Keratinocyte (primary cell): ENCODE measurements at regions not wholly inside any gene's neighbourhood (a gene's known extent, or its start where the extent isn't known, plus 50 kb on each side); places are given as distances from the start of the nearest gene placed in this dataset.
"Not testable (repeated sequence)": the region's sequence is repeated elsewhere in the genome, so short reads cannot be mapped to it uniquely, and the experiment has no call there.

Source experiments
- DNase-seq: peaks from one replicate; pipeline ENCODE4 v3.0.0-alpha.2; 2011; ENCODE audit warnings: low read depth, missing footprints, low spot score
- FAIRE-seq: peaks from 2 replicates; lab custom pipeline; 2011; peaks lifted over from hg19 to GRCh38; lab: Jason Lieb, UNC
- H2AFZ ChIP-seq: 2 replicates; pipeline ENCODE4 v1.6.0; 2012; ENCODE audit warnings: low read length, control low read depth, inconsistent platforms; ENCODE audit not compliant: control insufficient read depth
- H3K27ac ChIP-seq: 2 replicates; pipeline ENCODE4 v1.5.1; 2011; ENCODE audit warnings: low read length; ENCODE audit not compliant: control insufficient read depth, insufficient read depth
- H3K27me3 ChIP-seq: 3 replicates; pipeline ENCODE4 v1.6.0; 2011; ENCODE audit warnings: low read length; ENCODE audit not compliant: control insufficient read depth, insufficient read depth; ENCODE audit errors: extremely low read depth
- H3K36me3 ChIP-seq, 2 experiments: 2 replicates in 1 of 2; 3 replicates in 1 of 2; pipeline ENCODE4 v1.5.1; 2011; ENCODE audit warnings: low read length in 2 of 2, mild to moderate bottlenecking in 1 of 2; ENCODE audit not compliant: control insufficient read depth in 2 of 2, insufficient read depth in 2 of 2; ENCODE audit errors: extremely low read depth in 1 of 2
- H3K4me1 ChIP-seq: 3 replicates; pipeline ENCODE4 v1.5.1; 2011; ENCODE audit warnings: low read length; ENCODE audit not compliant: control insufficient read depth, insufficient read depth; ENCODE audit errors: extremely low read depth
- H3K4me2 ChIP-seq: 3 replicates; pipeline ENCODE4 v1.6.0; 2011; ENCODE audit warnings: low read depth, low read length; ENCODE audit not compliant: control insufficient read depth, insufficient read depth; ENCODE audit errors: extremely low read depth
- H3K4me3 ChIP-seq, 3 experiments: fragments of 200-600 bp in 1 of 3; sonication (generic) in 1 of 3; 2 replicates in 2 of 3; 3 replicates in 1 of 3; pipeline ENCODE4 v1.5.1; 2011 to 2016; ENCODE audit warnings: low read length in 3 of 3, mild to moderate bottlenecking in 3 of 3, control low read depth in 2 of 3, inconsistent platforms in 1 of 3, low read depth in 1 of 3, mixed read lengths in 1 of 3, mixed run types in 1 of 3, moderate library complexity in 1 of 3; ENCODE audit not compliant: control insufficient read depth in 2 of 3, insufficient read depth in 2 of 3; ENCODE audit errors: extremely low read depth in 1 of 3
- H3K79me2 ChIP-seq: 2 replicates; pipeline ENCODE4 v1.6.0; 2012; ENCODE audit warnings: low read length; ENCODE audit not compliant: control insufficient read depth, insufficient read depth
- H3K9ac ChIP-seq: 3 replicates; pipeline ENCODE4 v1.6.0; 2011; ENCODE audit warnings: low read length; ENCODE audit not compliant: control insufficient read depth, insufficient read depth; ENCODE audit errors: extremely low read depth
- H3K9me1 ChIP-seq: 3 replicates; pipeline ENCODE4 v1.6.0; 2011; ENCODE audit warnings: low read length; ENCODE audit not compliant: control insufficient read depth, insufficient read depth; ENCODE audit errors: extremely low read depth
- H3K9me3 ChIP-seq: 2 replicates; pipeline ENCODE4 v1.5.1; 2012; ENCODE audit warnings: low read depth, low read length; ENCODE audit not compliant: control insufficient read depth
- H4K20me1 ChIP-seq: 3 replicates; pipeline ENCODE4 v1.6.0; 2011; ENCODE audit warnings: low read length; ENCODE audit not compliant: control insufficient read depth, insufficient read depth; ENCODE audit errors: extremely low read depth
- dilution Hi-C: fragments of 300-500 bp; cut with MboI; formaldehyde crosslinking; loops from one replicate; pipeline ENCODE4 v1.7.0; 2020; ENCODE audit warnings: low sequenced_read_pairs; ENCODE audit not compliant: extremely low pct_ligation_motif_present

GRCh38 chr15:84425327-84425726 lies 175.5 kb upstream of the ZSCAN2 start:
- H3K4me2 ChIP-seq, H3K79me2 ChIP-seq, H3K4me1 ChIP-seq, H3K9me1 ChIP-seq, H3K27ac ChIP-seq, H3K36me3 ChIP-seq, H3K4me3 ChIP-seq, H4K20me1 ChIP-seq, H3K27me3 ChIP-seq, H2AFZ ChIP-seq, H3K9me3 ChIP-seq, FAIRE-seq, H3K9ac ChIP-seq, dilution Hi-C loops, DNase-seq: not testable (repeated sequence)

GRCh38 chr15:84473305-84473877 lies 127.4 kb upstream of the ZSCAN2 start:
- H3K9ac ChIP-seq, H3K9me1 ChIP-seq, H3K79me2 ChIP-seq, H2AFZ ChIP-seq, H3K4me2 ChIP-seq, H3K4me1 ChIP-seq, DNase-seq, H4K20me1 ChIP-seq, dilution Hi-C loops, H3K27ac ChIP-seq, H3K4me3 ChIP-seq, FAIRE-seq, H3K9me3 ChIP-seq, H3K27me3 ChIP-seq, H3K36me3 ChIP-seq: not testable (repeated sequence)

GRCh38 chr15:84476364-84477033 lies 124.3 kb upstream of the ZSCAN2 start:
- FAIRE-seq, H4K20me1 ChIP-seq, H3K9me1 ChIP-seq, dilution Hi-C loops, DNase-seq, H3K36me3 ChIP-seq, H2AFZ ChIP-seq, H3K27ac ChIP-seq, H3K4me1 ChIP-seq, H3K79me2 ChIP-seq, H3K9ac ChIP-seq, H3K4me3 ChIP-seq, H3K4me2 ChIP-seq, H3K9me3 ChIP-seq, H3K27me3 ChIP-seq: not testable (repeated sequence)

GRCh38 chr15:84477550-84477949 lies 123.3 kb upstream of the ZSCAN2 start:
- H3K27ac ChIP-seq, H3K9me3 ChIP-seq, FAIRE-seq, H3K9me1 ChIP-seq, dilution Hi-C loops, H3K4me1 ChIP-seq, H3K4me2 ChIP-seq, H4K20me1 ChIP-seq, DNase-seq, H3K27me3 ChIP-seq, H3K36me3 ChIP-seq, H3K9ac ChIP-seq, H3K4me3 ChIP-seq, H2AFZ ChIP-seq, H3K79me2 ChIP-seq: not testable (repeated sequence)

- H3K9me1 ChIP-seq, H3K4me3 ChIP-seq, H3K27me3 ChIP-seq, FAIRE-seq, H3K79me2 ChIP-seq, H2AFZ ChIP-seq, H3K4me2 ChIP-seq, H4K20me1 ChIP-seq, H3K9me3 ChIP-seq, dilution Hi-C loops, DNase-seq, H3K36me3 ChIP-seq, H3K27ac ChIP-seq, H3K4me1 ChIP-seq, H3K9ac ChIP-seq: not testable (repeated sequence)
Measured at GRCh38 chr15:84480174-84480681, 120.6 kb upstream of the ZSCAN2 start.
